Neural progenitor cell (in vitro differentiated cells): ENCODE measurements at regions not wholly inside any gene's neighbourhood (a gene's known extent, or its start where the extent isn't known, plus 50 kb on each side); places are given as distances from the start of the nearest gene placed in this dataset.

Experiments
- EZH2 ChIP-seq: fragments of 200-600 bp; sonication (generic); IDR thresholded peaks from 2 replicates; pipeline ENCODE4 v1.6.1; 2017; ENCODE audit warnings: antibody characterized with exemption, mild to moderate bottlenecking, moderate library complexity
- EZH2phosphoT487 ChIP-seq: fragments of 200-600 bp; sonication (generic); IDR thresholded peaks from 2 replicates; pipeline ENCODE4 v1.6.1; 2017; ENCODE audit warnings: antibody characterized with exemption
- TF ChIP-seq, protein P1 (sequence below): fragments of 200-600 bp; sonication (generic); IDR thresholded peaks from 2 replicates; pipeline ENCODE4 v1.5.1; 2017; ENCODE audit warnings: antibody characterized with exemption, mild to moderate bottlenecking

DNA sequence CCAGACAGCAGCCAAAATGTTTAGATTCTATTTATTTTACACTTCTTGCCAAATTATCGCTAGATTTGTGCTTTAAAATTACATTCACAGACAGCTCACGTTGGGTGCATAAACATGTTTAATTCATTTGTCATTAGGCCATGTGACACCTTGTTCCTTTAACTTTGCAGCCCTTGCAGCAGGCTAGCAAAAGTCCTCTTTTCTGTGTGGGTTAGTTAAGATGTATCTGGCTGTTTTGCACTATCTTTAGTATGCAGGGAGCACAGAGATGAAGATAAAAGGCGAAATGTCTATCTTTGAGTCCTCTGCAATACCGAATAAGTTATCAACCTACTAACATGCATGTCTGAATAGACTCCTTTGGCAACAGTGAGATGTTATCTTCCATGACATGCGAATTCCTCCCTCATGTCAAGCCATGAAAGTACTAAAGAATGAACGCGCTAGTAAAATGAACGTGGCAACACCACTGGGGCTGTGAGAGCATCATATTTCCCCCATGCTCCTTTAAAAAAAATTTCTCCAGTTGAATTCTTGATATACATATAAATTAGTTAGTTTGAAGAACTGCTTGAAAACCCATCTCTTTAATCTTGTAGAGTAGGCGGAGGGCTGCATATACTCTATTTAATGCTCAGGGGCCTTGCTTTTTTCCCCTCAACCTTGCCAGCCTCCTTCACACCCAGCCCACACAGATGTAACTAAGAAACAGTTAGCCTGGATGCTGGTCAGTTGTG is 620.4 kb upstream of the NR2F2 start:
- TF ChIP-seq, protein P1, sequence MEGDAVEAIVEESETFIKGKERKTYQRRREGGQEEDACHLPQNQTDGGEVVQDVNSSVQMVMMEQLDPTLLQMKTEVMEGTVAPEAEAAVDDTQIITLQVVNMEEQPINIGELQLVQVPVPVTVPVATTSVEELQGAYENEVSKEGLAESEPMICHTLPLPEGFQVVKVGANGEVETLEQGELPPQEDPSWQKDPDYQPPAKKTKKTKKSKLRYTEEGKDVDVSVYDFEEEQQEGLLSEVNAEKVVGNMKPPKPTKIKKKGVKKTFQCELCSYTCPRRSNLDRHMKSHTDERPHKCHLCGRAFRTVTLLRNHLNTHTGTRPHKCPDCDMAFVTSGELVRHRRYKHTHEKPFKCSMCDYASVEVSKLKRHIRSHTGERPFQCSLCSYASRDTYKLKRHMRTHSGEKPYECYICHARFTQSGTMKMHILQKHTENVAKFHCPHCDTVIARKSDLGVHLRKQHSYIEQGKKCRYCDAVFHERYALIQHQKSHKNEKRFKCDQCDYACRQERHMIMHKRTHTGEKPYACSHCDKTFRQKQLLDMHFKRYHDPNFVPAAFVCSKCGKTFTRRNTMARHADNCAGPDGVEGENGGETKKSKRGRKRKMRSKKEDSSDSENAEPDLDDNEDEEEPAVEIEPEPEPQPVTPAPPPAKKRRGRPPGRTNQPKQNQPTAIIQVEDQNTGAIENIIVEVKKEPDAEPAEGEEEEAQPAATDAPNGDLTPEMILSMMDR: no peak
- TF ChIP-seq EZH2 (no peak), EZH2phosphoT487 (no peak)
